ENCODE measurements at regions not wholly inside any gene's neighbourhood (a gene's known extent, or its start where the extent isn't known, plus 50 kb on each side); places are given as distances from the start of the nearest gene placed in this dataset.
"Not testable (repeated sequence)": the region's sequence is repeated elsewhere in the genome, so short reads cannot be mapped to it uniquely, and the experiment has no call there.

DNA sequence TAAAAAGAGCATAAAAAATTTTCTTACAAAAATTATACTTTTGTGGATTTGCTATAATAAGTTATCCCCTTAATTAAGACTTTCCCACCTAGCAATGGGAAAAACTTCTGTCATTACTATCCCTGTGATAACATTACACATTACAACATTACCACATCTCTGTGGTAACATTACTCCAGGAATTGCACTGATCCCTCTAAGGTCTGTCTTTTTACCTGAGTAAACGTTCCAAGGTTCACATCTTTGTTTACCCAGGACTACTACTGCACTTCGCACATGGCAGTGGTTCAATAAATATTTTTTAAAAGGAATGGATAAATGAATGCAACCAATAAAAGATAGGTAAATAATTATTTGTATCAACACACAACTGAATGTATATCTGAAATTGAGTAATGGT lies 92.4 kb upstream of the NOX4 start:
- Histone ChIP-seq H3K4me1 (no peaks in the 10 kb centered on the region), H3K27me3 (no peaks in the 10 kb centered on the region), H3K9me3 (no peaks in the 10 kb centered on the region), H3K36me3 (no peaks in the 10 kb centered on the region), H3K27ac (no peak overlapping the region), H3K4me3 (no peak overlapping the region)
- DNase-seq = no peak
- 44 to 46% methylated on average over 2 of the region's 2 CpGs for whole genome bisulfite sequencing, 2 donors
- intact Hi-C loops (cut with DNase I) = no loop called here
- TF ChIP-seq POLR2A (IDR thresholded peaks at IDR 0.05) = no peak
- TF ChIP-seq CTCF (IDR thresholded peaks at IDR 0.05) = no peak

GRCh38 chr11:89585046-89585445 lies 93.9 kb upstream of the NOX4 start:
- H3K9me3 ChIP-seq; H3K27me3 ChIP-seq; H3K36me3 ChIP-seq; H3K4me3 ChIP-seq; DNase-seq; intact Hi-C loops (cut with DNase I); H3K27ac ChIP-seq; H3K4me1 ChIP-seq: not testable (repeated sequence)
- 85 to 95% methylated on average over 3 of the region's 3 CpGs for WGBS, 2 donors

DNA sequence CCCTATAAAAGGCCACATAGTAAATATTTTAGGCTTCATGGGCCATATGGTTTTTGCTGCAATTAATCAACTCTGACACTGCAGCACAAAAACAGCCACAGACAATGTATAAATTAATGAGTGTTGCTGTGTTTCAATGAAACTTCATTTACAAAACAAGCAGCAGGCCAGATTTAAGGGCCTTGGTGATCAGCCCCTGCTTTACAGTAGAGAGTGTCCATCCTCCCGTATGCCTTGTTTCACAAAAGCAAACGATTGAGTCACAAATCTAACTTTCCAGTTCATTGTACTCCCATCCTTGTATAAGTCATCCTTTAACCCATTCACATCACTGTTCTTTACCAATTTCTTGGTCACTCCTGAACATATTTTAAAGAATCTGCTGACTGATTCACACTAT lies 94.3 kb upstream of the NOX4 start:
- DNase-seq; H3K36me3 ChIP-seq; intact Hi-C loops (cut with DNase I); H3K4me1 ChIP-seq; H3K27ac ChIP-seq; H3K4me3 ChIP-seq; H3K9me3 ChIP-seq; H3K27me3 ChIP-seq: not testable (repeated sequence)
- 33 to 38% methylated on average over 2 of the region's 2 CpGs for WGBS, 2 donors

- H3K36me3 ChIP-seq; intact Hi-C loops (cut with DNase I); H3K27ac ChIP-seq; H3K4me3 ChIP-seq; H3K9me3 ChIP-seq; H3K4me1 ChIP-seq; H3K27me3 ChIP-seq; DNase-seq: not testable (repeated sequence)
- 74 to 84% methylated on average over 4 to 6 of the region's 6 CpGs for WGBS, 2 donors
These were observed 98.2 kb upstream of the NOX4 start for GRCh38 chr11:89589413-89589812.

- H3K27ac ChIP-seq; intact Hi-C loops (cut with DNase I); H3K27me3 ChIP-seq; DNase-seq; H3K4me3 ChIP-seq; H3K9me3 ChIP-seq; H3K36me3 ChIP-seq; H3K4me1 ChIP-seq: not testable (repeated sequence)
- WGBS, 2 donors = 55 to 69% methylated on average over 5 of the region's 5 CpGs
These were observed 98.9 kb upstream of the NOX4 start for GRCh38 chr11:89590008-89590632.

- H3K27me3 ChIP-seq; H3K4me3 ChIP-seq; H3K4me1 ChIP-seq; H3K27ac ChIP-seq; DNase-seq; H3K9me3 ChIP-seq; H3K36me3 ChIP-seq; intact Hi-C loops (cut with DNase I): not testable (repeated sequence)
- WGBS, 2 donors = 75 to 85% methylated on average over 1 of the region's 1 CpG
These were observed 108.8 kb upstream of the TRIM77 start for GRCh38 chr11:89601263-89601662.

DNA sequence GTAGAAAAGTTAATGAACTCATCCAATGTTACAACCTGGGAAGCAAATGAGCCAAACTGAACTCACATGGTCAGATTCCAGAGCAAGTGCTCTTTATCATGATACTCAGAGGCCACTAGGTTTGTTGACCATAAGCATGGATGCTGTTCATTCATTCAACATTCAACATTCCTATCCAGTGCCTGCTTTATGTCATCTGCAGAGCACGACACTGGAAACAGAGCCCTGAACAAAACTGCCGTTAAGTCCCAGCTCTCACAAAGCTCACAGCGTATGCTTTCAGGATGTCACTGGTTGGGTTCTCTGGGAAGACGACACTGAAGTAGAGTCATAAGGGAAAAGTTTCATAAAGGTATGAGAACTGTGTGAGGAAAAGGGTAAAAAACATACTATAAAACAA lies 105.8 kb upstream of the TRIM77 start:
- Histone ChIP-seq H3K27me3 (no peaks in the 10 kb centered on the region), H3K4me1 (no peaks in the 10 kb centered on the region), H3K4me3 (no peak overlapping the region), H3K27ac (no peak overlapping the region), H3K9me3 (no peaks in the 10 kb centered on the region), H3K36me3 (no peaks in the 10 kb centered on the region)
- TF ChIP-seq CTCF (IDR thresholded peaks at IDR 0.05) = no peak
- TF ChIP-seq POLR2A (IDR thresholded peaks at IDR 0.05) = no peak
- 82 to 91% methylated on average over 4 of the region's 4 CpGs for WGBS, 2 donors
- DNase-seq = no peak
- intact Hi-C loops (cut with DNase I) = no loop called here

- 68 to 69% methylated on average over 2 of the region's 2 CpGs for WGBS, 2 donors
- H3K4me1 ChIP-seq; intact Hi-C loops (cut with DNase I); DNase-seq; H3K27me3 ChIP-seq; H3K9me3 ChIP-seq; H3K36me3 ChIP-seq; H3K4me3 ChIP-seq: not testable (repeated sequence)
- H3K27ac ChIP-seq = peak overlapping the region in 1 of 4 donors; percentile 44
These were observed 103.3 kb upstream of the TRIM77 start for GRCh38 chr11:89606845-89607244.

DNA sequence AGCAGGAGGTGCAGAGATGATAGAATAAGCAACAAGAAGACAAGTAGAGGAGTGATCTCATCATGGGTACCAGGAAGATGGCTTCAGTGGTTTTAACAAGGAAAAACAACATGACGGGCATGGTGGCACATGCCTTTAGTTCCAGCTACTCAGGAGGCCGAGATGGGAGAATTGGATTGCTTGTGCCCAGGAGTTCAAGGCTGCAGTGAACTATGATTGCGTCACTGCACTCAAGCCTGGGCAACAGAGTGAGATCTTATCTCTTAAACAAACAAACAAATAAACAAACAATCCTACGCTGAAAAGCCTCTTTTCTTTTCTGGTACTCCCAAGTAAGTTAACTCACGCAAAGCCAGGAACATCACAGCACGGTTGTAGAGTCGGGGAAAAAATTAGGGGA lies 102.6 kb upstream of the TRIM77 start:
- WGBS, 2 donors = 65 to 70% methylated on average over 7 of the region's 7 CpGs
- DNase-seq; H3K27ac ChIP-seq; H3K9me3 ChIP-seq; H3K4me3 ChIP-seq; intact Hi-C loops (cut with DNase I); H3K36me3 ChIP-seq; H3K4me1 ChIP-seq; H3K27me3 ChIP-seq: not testable (repeated sequence)
